MV-4-11 (cell line): ENCODE measurements at regions not wholly inside any gene's neighbourhood (a gene's known extent, or its start where the extent isn't known, plus 50 kb on each side); places are given as distances from the start of the nearest gene placed in this dataset.
A peak's percentile ranks its signal among the peaks of the same experiment; 100 is the strongest.
"Not testable (repeated sequence)": the region's sequence is repeated elsewhere in the genome, so short reads cannot be mapped to it uniquely, and the experiment has no call there.

ENCODE experiments used
- DNase-seq: peaks from one replicate; lab custom pipeline; 2025; lab: John Stamatoyannopoulos, UW

DNA sequence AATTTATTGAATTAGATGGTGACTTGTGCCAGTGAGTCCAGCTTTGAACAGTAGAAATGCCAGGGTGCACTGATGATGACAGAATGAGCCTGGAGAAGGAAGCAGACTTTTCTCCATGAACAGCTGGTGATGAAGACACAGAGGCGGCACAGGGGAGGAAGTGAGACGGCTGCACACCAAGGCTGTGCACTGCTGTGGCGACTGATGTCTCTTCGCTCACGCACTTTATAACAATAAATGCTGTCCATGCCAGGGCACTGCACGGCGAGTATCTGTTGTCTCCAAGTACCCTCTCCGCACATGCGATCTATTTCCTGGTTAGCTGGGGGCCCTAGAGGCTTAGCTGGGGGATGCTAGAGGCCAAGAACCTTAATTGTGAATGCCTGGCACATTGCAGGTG, 175.2 kb downstream of the TMEM200C start:
- DNase-seq, result peak; percentile 76

- DNase-seq, result no peak
Observed at GRCh38 chr18:5717256-5717655, 173.5 kb upstream of the EPB41L3 start.

- DNase-seq, result no peak
Observed at GRCh38 chr18:5710676-5711075, 166.9 kb upstream of the EPB41L3 start.

DNA sequence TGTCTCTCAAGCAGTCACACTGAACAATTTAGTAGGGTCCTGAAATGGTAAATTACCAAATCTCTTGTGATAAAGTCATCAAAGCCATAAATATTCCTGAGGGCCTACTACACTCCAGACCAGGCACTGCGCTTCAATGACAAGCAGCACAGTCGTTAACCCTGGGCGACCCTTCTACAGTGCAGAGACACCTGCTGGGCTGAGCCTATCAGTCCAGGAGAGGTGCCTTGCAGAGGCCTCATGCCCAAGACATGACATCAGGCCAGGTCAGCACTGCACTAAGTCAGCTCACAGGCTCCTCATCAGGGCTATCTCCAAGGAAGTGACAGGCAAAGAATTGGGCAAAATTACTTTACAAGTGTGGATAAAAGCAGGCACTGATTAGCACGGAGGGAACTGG, 166.4 kb upstream of the EPB41L3 start:
- no peak for DNase-seq

- DNase-seq, result peak; percentile 94
Observed at GRCh38 chr18:5709476-5710095, 165.8 kb upstream of the EPB41L3 start.

DNA sequence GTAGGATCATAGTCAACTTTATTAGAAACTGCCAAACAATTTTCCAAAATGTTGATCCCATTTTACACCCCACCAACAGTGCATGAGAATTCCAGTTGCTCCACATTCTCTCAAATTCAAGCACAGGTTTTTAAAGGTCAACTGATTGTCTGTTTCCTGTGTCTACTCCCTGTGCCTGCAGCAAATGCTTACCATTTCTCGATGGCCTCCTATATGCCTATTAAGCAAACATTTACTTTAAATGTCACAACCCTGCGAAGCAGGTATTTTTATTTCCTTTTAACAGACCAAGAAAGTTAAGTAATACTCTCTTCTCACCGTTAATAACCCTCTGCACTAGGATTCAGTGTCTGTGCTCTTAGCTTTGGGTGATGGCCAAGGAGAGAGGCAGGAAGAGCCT, 163.8 kb upstream of the EPB41L3 start:
- DNase-seq, result no peak

DNA sequence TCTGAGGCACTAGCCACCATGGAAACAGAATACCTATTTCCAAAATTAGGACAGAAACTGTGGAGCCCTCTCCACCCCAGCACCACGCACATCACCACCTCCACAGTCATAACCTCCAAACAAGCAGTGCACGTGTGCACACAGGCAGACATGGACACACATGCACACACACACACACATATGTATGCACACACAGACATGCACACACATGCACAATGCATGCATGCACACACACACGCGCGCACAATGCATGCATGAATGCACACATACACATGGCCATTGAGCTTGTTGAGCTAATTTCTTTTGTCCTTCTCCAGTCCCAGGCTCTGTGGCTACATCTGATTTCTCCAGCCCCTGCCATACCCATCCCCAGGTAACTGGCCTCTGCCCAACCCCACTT, 161.6 kb upstream of the EPB41L3 start:
- DNase-seq, result no peak

GRCh38 chr18:5704847-5705246, 161.1 kb upstream of the EPB41L3 start:
- DNase-seq, result no peak

- DNase-seq, result not testable (repeated sequence)
Observed at GRCh38 chr18:5702016-5702415, 158.2 kb upstream of the EPB41L3 start.

DNA sequence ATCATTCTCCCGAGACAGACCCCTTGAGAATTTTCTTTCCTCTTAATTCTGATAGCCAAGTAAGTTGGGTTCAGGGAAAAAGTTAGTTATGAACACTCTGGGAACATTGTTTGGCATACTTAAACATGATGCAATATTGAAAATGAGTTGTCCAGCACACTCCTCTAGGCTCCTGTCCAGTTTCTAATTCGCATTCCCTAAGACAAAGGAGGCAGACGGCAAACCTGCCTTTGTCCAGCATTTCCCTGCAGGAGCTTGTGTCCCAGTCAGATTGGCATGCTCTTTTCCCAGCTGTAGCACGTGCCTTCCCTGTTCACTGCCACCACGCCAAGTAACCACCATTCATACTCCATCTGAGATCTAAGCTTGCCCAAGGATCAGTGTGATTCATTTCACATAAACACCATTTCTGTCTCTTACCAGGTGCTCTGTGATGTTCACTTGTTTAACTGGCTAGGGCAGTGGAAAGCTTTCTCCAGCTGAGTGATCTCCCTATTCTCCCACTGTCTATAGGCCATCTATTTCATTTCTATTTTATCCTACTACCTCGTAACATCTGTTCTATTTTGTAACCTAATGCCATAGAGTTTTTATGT, 150.0 kb upstream of the EPB41L3 start:
- DNase-seq, result no peak

DNA sequence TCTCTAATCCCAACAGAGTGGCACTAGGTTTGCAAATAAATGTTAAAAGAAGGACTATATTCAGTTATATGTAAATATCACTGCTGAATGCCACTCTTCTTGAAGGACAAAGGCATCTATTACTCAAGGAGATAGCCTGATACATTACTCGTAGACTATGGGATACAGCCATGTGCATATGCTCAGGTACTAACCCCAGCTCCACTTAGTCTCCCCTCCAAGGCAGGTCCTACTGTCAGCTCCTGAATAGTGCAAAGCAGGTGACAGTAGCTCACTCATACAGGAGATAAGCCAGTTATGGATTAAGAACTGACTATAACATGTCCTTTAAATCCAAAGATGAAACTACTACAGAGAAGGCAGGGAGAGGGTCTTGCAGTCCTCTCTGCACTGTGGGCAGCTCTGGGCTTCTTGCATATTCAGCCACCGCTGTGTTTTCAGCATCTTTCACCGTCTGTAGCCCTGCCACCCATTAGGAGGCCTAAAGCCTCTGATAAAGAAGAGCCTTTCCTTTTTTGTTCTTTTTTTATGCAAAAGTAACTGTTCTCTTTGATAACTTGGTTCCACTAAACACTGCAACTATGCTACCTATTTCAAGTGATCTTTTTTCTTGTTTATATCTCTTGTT, 135.1 kb upstream of the EPB41L3 start:
- DNase-seq, result no peak

DNA sequence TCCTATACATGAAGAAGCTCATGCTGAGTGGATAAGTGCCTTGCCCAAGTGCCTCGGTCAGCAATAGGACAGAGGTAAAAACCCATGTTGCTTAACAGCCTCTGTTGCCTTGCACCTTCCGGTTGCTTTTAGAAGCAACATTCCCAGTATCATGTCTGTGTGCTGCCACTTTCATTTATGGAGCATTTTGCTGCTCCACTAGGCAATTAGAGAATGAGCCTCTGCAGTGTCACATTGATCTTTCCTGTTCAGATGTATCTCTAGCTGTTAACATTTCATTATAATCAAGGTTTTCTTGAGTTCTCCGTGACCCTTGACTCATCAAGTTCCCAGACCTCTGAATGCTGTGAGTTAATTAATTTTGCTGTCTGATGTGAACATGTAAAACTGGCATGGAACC, 134.5 kb upstream of the EPB41L3 start:
- DNase-seq, result no peak

GRCh38 chr18:5673616-5674015, 129.8 kb upstream of the EPB41L3 start:
- no peak for DNase-seq

GRCh38 chr18:5669585-5669984, 125.8 kb upstream of the EPB41L3 start:
- DNase-seq, result no peak

DNA sequence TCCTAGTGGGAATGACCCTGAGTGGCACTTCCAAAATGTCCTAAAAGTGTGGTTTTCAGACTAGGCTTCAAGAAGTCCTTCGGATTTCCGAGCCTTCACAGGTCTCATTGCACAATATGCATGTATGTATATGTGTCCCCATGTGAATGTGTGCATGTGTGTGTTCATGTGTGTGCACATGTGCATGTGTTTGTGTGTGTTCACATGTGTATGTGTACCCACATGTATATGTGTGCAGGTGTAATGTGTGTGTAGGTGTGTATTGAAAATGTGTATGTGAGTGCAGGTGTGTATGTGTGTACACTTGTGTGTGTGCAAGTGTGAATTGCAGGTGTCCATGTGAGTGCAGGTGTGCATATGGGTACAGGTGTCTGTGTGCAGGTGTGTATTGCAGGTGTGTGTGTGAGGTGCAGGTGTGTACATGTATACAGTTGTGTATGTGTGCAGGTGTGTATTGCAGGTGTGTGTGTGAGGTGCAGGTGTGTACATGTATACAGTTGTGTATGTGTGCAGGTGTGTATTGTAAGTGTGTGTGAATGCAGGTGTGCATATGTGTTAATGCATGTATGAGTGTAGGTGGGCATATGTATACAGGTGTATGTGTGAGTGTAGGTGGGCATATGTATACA, 124.4 kb upstream of the EPB41L3 start:
- no peak for DNase-seq

DNA sequence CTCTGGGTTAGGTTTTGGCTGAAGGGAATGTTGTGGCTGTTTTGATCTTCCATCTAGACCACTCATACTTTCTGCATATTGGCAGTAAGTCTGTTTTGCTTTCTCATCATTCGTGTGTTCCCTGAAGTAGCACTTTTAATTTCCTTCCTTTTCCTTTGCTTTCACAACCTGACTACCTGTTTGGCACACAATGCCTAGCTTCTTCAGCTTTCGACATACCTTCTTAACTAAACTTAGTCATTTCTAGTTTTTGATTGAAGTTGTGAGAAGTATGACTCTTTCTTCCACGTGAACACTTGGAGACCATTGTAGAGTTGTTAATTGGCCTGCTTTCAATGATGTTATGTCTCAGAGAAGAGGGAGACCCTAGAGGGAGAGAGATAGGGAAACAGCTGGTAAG, 123.6 kb upstream of the EPB41L3 start:
- no peak for DNase-seq

DNA sequence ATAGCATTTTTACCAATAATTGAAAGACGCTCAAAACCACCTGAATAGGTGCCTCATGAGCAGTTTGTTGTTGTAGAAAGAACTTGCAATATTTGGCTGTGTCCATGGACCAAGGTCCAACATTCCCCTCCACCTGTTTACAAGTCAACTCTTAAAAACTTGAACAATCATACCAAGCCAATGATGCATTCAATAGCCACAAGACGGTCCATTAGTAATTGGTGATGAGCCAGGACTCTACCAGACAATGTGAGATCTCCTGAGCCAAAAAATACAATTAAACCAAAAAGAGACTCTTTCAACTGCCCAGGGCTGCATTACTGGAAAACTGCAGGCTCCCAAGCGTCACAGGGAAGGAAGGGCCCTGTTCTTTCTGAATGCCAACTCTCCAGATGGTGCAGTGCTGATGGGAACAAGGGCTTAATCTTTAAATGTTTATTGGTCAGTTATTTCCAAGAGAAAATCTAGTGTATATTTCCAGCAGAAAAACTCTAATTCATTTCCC, 118.8 kb upstream of the EPB41L3 start:
- no peak for DNase-seq

DNA sequence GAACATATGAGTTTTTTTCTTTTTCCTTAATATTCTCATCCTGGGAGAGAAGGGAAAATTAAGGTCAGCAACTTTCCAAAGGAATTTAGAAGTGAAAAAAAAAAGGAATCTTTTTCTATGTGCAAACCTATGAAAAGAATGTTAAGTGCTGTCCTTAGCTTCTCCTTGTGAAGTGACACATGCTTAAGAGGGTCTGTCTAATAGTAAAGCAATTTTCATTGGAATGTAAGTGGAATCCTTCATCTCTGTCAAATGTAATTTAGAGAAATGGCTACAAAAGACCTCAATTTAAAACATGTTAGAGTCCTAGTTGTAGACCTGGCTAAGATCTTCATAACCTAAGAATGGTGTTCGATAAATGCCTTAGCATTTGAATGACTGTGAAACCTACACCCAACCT, 117.4 kb upstream of the EPB41L3 start:
- no peak for DNase-seq

- no peak for DNase-seq
Observed at GRCh38 chr18:5653802-5654201, 110.0 kb upstream of the EPB41L3 start.

- DNase-seq, result no peak
Observed at GRCh38 chr18:5651736-5652135, 107.9 kb upstream of the EPB41L3 start.

DNA sequence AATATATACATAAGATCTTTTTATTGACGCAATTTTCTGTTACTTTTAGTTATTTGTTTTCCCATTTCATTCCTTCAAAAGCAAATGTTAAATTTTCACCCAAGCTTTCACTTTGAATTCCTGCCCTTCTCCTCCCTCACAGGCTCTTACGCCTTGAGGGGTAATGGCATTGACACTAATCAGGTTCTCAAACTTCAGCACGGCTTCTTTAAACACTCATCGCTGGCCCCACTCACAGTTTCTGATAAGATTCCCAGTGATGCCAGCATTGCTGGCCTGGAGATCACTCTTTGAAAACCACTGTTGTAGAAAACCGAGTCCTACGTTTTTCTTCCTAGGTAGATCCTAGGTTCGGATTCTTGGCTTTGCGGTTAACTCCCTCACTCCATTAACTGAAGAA, 105.6 kb upstream of the EPB41L3 start:
- DNase-seq, result no peak

DNA sequence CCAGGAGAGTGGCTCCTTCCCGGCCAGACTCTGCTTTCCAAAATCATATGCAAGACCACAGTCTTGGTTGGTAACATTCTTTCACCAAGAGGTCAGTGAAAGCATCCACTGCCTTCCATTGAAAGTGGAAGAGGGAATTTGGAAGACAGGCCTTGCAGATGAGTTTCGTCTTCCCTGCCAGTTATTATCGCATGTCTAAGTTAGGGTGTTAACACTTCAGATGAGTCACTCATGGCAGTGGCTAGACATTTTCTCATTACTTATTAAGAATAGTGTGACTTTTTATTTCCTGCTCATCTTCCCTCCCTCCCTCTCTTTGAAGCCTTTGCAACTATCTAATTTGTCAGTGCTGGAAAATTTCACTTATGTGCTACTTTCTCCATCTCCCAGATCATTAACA, 102.9 kb upstream of the EPB41L3 start:
- DNase-seq, result no peak

GRCh38 chr18:5643288-5643687, 99.5 kb upstream of the EPB41L3 start:
- no peak for DNase-seq
